Adrenal gland (tissue), 5 donors: ENCODE measurements at regions not wholly inside any gene's neighbourhood (a gene's known extent, or its start where the extent isn't known, plus 50 kb on each side); places are given as distances from the start of the nearest gene placed in this dataset.

ENCODE experiments used
- CTCF ChIP-seq, 6 experiments: fragments of 450-650 bp in 4 of 6; fragments of 200-600 bp in 2 of 6; sonication (generic) in 1 of 6; IDR thresholded peaks; 1 replicate in 5 of 6; 2 replicates in 1 of 6; pipeline versions ENCODE4 v1.5.1 to v1.8.0; 2016 to 2021; ENCODE audit warnings: antibody characterized with exemption in 6 of 6, mild to moderate bottlenecking in 2 of 6, moderate library complexity in 1 of 6
- POLR2A ChIP-seq, 2 donors: fragments of 450-650 bp; IDR thresholded peaks; one replicate each; pipeline ENCODE4 v1.6.1; 2017; ENCODE audit warnings: antibody characterized with exemption in 2 of 2, mild to moderate bottlenecking in 2 of 2, moderate library complexity in 1 of 2
- donor health status: DM: no; HTN: no; CAD: no.

GRCh38 chrX:68919707-68920106, 90.9 kb downstream of the EFNB1 start:
- no peak for TF ChIP-seq CTCF (IDR thresholded peaks at IDR 0.05)
- no peak for TF ChIP-seq POLR2A (IDR thresholded peaks at IDR 0.05)
